Hematopoietic multipotent progenitor cell treated with erythropoietin and hydrocortisone succinate and interleukin-3 and kit ligand, for 8 days (in vitro differentiated cells): ENCODE measurements at regions not wholly inside any gene's neighbourhood (a gene's known extent, or its start where the extent isn't known, plus 50 kb on each side); places are given as distances from the start of the nearest gene placed in this dataset.

Source experiments
- DNase-seq: peaks from one replicate; pipeline ENCODE4 v3.0.0-alpha.2; 2015

- no peak for DNase-seq
Measured at GRCh38 chr15:70271422-70272088, 173.8 kb upstream of the TLE3 start.

- no peak for DNase-seq
Measured at GRCh38 chr15:70270752-70271111, 173.0 kb upstream of the TLE3 start.

- no peak for DNase-seq
Measured at GRCh38 chr15:70269991-70270751, 172.5 kb upstream of the TLE3 start.

- no peak for DNase-seq
Measured at GRCh38 chr15:70269311-70269911, 171.7 kb upstream of the TLE3 start.

GRCh38 chr15:70268698-70269251 is 171.1 kb upstream of the TLE3 start:
- DNase-seq = no peak

- no peak for DNase-seq
Measured at GRCh38 chr15:70267879-70268278, 170.2 kb upstream of the TLE3 start.

GRCh38 chr15:70267306-70267705 is 169.6 kb upstream of the TLE3 start:
- DNase-seq = no peak

- peak; percentile 68 for DNase-seq
Measured at GRCh38 chr15:70266412-70267121, 168.8 kb upstream of the TLE3 start.

GRCh38 chr15:70265986-70266385 is 168.3 kb upstream of the TLE3 start:
- no peak for DNase-seq

GRCh38 chr15:70265466-70265978 is 167.8 kb upstream of the TLE3 start:
- no peak for DNase-seq

- DNase-seq = no peak
Measured at GRCh38 chr15:70264738-70265465, 167.2 kb upstream of the TLE3 start.

GRCh38 chr15:70264014-70264582 is 166.4 kb upstream of the TLE3 start:
- no peak for DNase-seq

GRCh38 chr15:70262591-70263274 is 165.0 kb upstream of the TLE3 start:
- DNase-seq = no peak

GRCh38 chr15:70262171-70262570 is 164.5 kb upstream of the TLE3 start:
- DNase-seq = no peak

GRCh38 chr15:70261083-70261482 is 163.4 kb upstream of the TLE3 start:
- DNase-seq = no peak

- DNase-seq = no peak
Measured at GRCh38 chr15:70260580-70260979, 162.9 kb upstream of the TLE3 start.

GRCh38 chr15:70259640-70260508 is 162.2 kb upstream of the TLE3 start:
- peak; percentile 19 for DNase-seq

- DNase-seq = peak; percentile 63
Measured at GRCh38 chr15:70259028-70259424, 161.3 kb upstream of the TLE3 start.

- DNase-seq = peak; percentile 23
Measured at GRCh38 chr15:70258369-70259027, 160.8 kb upstream of the TLE3 start.
